ENCODE measurements at regions not wholly inside any gene's neighbourhood (a gene's known extent, or its start where the extent isn't known, plus 50 kb on each side); places are given as distances from the start of the nearest gene placed in this dataset.

- Histone ChIP-seq H3K4me1 (ENCODE audit: control insufficient read depth in 4 of 4, insufficient read depth in 4 of 4, low read length in 3 of 4) (no peaks in the 10 kb centered on the region), H3K27me3 (ENCODE audit: control insufficient read depth in 4 of 4, insufficient read depth in 4 of 4, low read length in 3 of 4) (no peaks in the 10 kb centered on the region), H3K9ac (ENCODE audit: low read depth in 1 of 2, low read length in 2 of 2) (no peak overlapping the region), H3K27ac (ENCODE audit: low read depth in 1 of 2, low read length in 2 of 2) (no peak overlapping the region), H3K4me3 (ENCODE audit: low read depth in 1 of 3, low read length in 3 of 3) (no peak overlapping the region), H3K9me3 (ENCODE audit: control insufficient read depth in 4 of 4, low read length in 3 of 4) (peaks cover 0 to 2% (median 0%) of the 10 kb centered on the region in 4 donors), H3K36me3 (ENCODE audit: control insufficient read depth in 4 of 4, insufficient read depth in 3 of 4, low read depth in 1 of 4, low read length in 3 of 4) (no peaks in the 10 kb centered on the region)
- TF ChIP-seq FOXA2 (IDR thresholded peaks at IDR 0.05), result no peak
- TF ChIP-seq NR2F2 (IDR thresholded peaks at IDR 0.05), result no peak
- TF ChIP-seq RAD21 (IDR thresholded peaks at IDR 0.05), result no peak
- no peak for TF ChIP-seq MAX (IDR thresholded peaks at IDR 0.05)
- no peak for TF ChIP-seq ATF3 (IDR thresholded peaks at IDR 0.05)
- no peak for TF ChIP-seq REST (IDR thresholded peaks at IDR 0.05)
- TF ChIP-seq JUND (IDR thresholded peaks at IDR 0.05), result no peak
- no peak for TF ChIP-seq RXRA (IDR thresholded peaks at IDR 0.05)
- TF ChIP-seq FOXA1 (IDR thresholded peaks at IDR 0.05), result no peak
- no peak for TF ChIP-seq EGR1 (IDR thresholded peaks at IDR 0.05; ENCODE audit: low read depth in 2 of 2)
- 69% methylated on average over 3 of the region's 3 CpGs for WGBS
- DNase-seq (ENCODE audit: low spot score), result no peak
Observed at GRCh38 chr13:109913936-109914510, 127.6 kb upstream of the IRS2 start.

GRCh38 chr13:109913186-109913585 is 126.8 kb upstream of the IRS2 start:
- no peak for TF ChIP-seq FOXA2 (IDR thresholded peaks at IDR 0.05)
- no peak for TF ChIP-seq HNF4G (IDR thresholded peaks at IDR 0.05)
- TF ChIP-seq GABPA (IDR thresholded peaks at IDR 0.05 in 1 of 2, conservative IDR thresholded peaks at IDR 0.05 in 1 of 2), result no peak
- TF ChIP-seq ZBTB33 (IDR thresholded peaks at IDR 0.05), result no peak
- TF ChIP-seq EGR1 (IDR thresholded peaks at IDR 0.05; ENCODE audit: low read depth in 2 of 2), result no peak
- TF ChIP-seq SP1 (IDR thresholded peaks at IDR 0.05), result no peak
- no peak for TF ChIP-seq NR2F2 (IDR thresholded peaks at IDR 0.05)
- no peak for TF ChIP-seq FOXA1 (IDR thresholded peaks at IDR 0.05)
- TF ChIP-seq HNF4A (conservative IDR thresholded peaks at IDR 0.05), result no peak
- TF ChIP-seq TAF1 (conservative IDR thresholded peaks at IDR 0.05), result no peak
- TF ChIP-seq ATF3 (IDR thresholded peaks at IDR 0.05), result no peak
- TF ChIP-seq MAX (IDR thresholded peaks at IDR 0.05), result no peak
- TF ChIP-seq RAD21 (IDR thresholded peaks at IDR 0.05), result no peak
- no peak for TF ChIP-seq RXRA (IDR thresholded peaks at IDR 0.05)
- TF ChIP-seq YY1 (IDR thresholded peaks at IDR 0.05), result no peak
- TF ChIP-seq CTCF (IDR thresholded peaks at IDR 0.05; ENCODE audit: low read depth, low read length, missing input control), result no peak
- H3K36me3 ChIP-seq (ENCODE audit: control insufficient read depth in 4 of 4, insufficient read depth in 3 of 4, low read depth in 1 of 4, low read length in 3 of 4), result no peaks in the 10 kb centered on the region
- WGBS, result 86% methylated on average over 1 of the region's 1 CpG
- no peak overlapping the region for H3K9ac ChIP-seq (ENCODE audit: low read depth in 1 of 2, low read length in 2 of 2)
- no peak overlapping the region for H3K27ac ChIP-seq (ENCODE audit: low read depth in 1 of 2, low read length in 2 of 2)
- H3K4me1 ChIP-seq (ENCODE audit: control insufficient read depth in 4 of 4, insufficient read depth in 4 of 4, low read length in 3 of 4), result no peaks in the 10 kb centered on the region
- H3K9me3 ChIP-seq (ENCODE audit: control insufficient read depth in 4 of 4, low read length in 3 of 4), result peaks cover 0 to 2% (median under 1%) of the 10 kb centered on the region in 4 donors
- H3K27me3 ChIP-seq (ENCODE audit: control insufficient read depth in 4 of 4, insufficient read depth in 4 of 4, low read length in 3 of 4), result no peaks in the 10 kb centered on the region
- no peak for DNase-seq (ENCODE audit: low spot score)
- no peak overlapping the region for H3K4me3 ChIP-seq (ENCODE audit: low read depth in 1 of 3, low read length in 3 of 3)
